Stimulated activated CD8-positive, alpha-beta memory T cell treated with anti-CD3 and anti-CD28 coated beads, Interleukin-12 subunit alpha, Interleukin-12 subunit beta, amount 100 ng/mL, for 4 hours (primary cell): ENCODE measurements at regions not wholly inside any gene's neighbourhood (a gene's known extent, or its start where the extent isn't known, plus 50 kb on each side); places are given as distances from the start of the nearest gene placed in this dataset.
"Not testable (repeated sequence)": the region's sequence is repeated elsewhere in the genome, so short reads cannot be mapped to it uniquely, and the experiment has no call there.

Source experiments
- DNase-seq: peaks from one replicate; pipeline ENCODE4 v3.0.0-alpha.2; 2020; ENCODE audit warnings: low read depth

DNA sequence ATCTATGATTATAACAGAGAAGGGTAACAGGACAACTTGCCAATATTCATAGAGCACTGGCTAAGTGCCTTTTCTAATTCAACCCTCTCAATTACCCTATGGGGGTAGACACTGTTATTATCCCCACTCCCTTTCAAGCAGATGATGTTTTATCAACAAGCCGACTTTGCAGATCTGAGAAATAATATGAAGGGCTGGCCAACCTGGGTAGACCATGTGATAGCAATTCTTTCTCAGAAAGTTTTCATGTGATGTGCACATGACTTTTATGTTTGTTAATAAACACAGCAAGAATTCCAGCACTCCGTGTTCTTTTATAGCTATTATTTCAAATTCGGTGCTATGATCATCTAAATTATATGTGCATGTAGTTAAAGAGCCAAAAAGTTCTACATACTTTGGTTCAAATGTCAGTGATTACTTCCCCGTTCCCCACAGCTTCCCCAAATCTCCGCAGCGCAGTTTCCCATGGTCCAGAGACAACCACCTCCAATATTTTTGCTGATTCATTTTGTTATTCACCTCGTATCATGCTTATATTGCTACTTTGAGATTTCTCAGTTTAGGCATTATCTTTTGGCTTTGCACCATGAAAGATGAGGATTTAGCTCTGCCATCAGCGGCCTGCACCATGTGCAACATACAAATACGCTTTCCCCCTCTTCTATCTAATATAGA is 96.7 kb upstream of the GADD45A start:
- DNase-seq: no peak

DNA sequence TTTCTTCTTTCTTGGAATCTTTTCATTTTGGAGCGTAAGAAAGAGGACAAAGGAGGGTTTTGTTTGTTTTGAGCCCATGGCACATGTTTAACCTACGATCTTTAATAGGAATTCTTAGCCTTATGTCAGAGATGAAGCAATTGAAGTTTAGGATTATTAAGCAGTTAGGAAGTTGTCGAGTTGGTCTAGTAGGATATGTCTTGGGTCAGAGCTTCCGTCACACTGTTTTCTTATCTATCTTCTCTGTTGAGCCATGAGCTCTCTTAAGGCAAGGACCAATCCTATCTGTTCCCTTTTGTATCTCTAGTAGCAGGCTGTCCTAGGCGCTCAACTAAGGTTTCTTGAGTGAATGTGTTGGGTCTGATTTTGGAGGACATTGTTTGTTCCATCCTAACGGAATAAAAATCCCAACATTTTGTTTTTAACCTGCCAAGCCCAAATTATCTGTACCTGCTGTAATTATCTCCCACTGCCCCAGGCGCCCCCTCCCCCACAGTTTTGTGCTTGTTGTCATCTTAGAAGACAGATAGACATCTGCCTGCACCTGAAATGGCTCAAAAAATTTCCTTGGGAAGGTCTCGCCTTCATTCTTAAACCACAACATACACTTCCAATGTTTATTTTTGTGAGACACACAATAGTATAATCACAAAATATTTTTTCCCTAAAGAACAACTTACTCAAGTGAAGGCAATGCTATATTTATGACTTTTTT is 95.3 kb upstream of the GADD45A start:
- no peak for DNase-seq

DNA sequence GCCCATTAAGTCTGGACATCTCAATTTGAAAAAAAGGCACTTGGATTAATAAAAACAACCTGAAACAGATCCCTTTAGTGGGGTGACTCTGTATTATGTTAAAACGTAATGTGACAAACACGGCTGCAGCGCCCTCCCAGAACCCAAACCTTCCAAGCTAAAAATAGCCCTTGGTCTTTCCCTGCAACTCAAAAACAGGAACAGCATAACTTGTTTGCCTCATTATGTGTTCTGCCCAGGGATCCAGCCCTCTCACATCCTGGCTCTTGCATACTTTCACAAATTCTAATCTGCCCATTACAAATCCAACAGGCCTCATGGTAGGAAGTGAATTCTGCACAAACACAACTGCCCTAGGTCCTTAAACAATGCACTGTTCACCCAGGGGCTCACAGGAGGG is 94.7 kb upstream of the GADD45A start:
- no peak for DNase-seq

DNA sequence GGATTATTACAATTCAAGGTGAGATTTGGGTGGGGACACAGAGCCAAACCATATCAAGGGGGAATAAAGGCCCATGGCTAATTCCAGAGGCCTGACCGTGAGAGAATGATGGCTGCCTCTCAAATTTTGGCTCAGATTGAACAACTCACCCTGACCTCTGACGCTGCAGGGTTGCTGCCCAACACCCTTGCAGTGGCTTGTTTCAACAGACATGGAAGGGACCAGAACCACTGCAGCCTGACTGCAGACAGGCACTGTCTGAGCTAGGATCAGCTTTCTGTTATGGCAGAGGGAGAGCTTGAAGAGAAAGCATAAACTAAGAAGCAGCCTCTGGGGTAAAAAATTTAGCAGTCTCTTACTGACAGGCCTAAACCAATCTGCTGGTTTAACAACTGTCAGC is 90.2 kb upstream of the GADD45A start:
- no peak for DNase-seq

DNA sequence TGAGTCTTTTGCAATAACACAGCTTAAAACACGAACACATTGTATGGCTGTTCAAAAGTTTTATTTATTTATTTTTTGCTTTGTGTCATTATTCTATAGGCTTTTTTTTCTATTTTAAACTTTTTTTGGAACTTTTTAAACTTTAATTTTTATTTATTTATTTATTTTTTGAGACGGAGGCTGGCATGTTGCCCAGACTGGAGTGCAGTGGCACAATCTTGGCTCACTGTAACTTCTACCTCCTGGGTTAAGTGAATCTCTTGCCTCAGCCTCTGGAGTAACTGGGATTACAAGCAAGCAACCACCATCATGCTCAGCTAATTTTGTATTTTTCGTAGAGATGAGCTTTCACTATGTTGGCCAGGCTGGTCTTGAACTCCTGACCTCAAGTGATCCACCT is 88.3 kb upstream of the GADD45A start:
- DNase-seq: no peak

DNA sequence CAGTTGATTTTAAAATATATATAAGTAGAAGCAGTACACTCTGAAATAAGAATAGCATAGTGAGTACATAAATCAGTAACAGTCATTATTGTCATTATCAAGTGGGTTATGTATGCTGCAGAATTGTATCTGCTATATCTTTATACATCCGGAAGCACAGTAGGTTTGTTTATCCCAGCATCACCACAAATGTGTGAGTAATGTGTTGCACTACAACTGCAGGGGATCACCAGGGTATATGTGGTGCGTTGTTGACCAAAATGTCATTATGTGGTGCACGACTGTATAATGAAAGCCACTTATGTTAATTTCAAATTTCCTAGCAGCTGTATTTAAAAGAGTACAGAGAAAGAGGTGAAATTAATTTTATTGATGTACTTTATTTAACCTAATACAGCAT is 87.7 kb upstream of the GADD45A start:
- no peak for DNase-seq

DNA sequence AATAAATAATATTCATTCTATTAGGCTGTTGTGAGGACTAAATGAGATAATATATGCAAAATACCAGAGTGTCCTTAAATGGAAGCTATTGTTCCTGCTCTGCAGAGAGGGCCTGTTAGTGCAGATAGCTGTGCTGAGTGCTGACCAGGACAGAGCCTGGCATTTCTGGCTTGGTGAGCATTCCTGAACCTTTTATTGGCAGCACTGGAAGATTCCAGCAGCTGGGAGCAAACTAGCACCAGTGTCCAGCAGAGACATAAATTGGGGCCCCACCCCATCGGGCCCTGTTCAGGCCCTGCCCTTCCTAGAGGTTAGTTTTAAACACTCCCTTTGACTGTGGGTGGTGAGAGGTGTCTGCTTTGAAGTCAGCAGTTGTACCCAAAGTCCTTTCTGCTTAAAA is 85.9 kb upstream of the GADD45A start:
- no peak for DNase-seq

DNA sequence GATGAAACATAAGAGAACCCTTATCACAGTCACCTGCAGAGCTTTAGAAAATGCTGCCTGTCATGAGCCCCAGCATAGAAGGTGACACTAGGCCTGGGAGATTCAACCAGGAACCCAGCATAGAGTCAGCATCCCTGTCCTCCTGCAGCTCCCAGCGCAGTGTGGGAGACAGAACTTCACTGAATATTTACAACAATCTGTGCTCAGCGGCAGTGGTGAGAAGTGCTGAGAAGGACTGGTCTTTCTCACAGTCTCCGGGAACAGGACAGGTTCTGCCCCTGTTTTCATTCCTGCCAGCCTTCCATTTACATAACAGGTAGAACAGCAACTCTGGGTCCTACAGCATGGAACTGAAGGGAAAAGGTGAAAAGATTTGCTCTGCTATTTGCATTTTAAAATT is 83.5 kb upstream of the GADD45A start:
- no peak for DNase-seq

DNA sequence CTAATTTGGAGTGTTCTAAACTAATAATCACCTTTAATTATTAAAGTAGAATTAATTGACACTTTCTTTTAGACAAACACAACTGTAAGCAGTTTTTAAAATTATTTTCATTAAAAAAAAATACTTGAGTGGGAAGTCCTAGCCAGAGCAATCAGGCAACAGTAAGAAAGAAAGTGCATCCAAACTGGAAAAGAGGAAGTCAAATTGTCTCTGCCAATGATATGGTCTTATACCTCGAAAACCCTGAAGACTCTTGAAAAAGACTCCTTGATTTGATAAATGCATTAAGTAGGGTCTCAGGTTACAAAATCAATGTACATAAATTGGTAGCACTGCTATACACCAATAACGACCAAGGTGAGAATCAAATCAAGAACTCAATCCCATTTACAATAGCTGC is 83.0 kb upstream of the GADD45A start:
- DNase-seq: no peak

DNA sequence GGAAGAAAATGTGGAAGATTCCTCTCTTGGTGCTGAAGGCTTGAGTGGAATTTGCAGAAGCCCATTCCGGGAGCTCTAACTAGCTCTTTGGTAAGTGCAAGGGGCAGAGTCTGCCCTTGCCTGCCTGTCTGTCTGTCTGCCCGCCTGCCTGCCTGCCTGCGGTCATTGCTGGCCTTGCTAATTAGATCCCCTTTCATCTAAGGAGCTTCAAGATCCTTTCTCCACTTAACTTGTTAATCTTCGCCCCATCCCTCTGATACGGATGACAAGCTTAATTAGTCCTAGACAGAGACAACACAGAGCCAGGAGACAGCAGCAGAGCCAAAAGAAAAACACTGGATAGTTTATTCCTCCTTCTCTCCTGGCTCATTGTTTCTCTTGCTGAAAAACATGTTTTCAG is 80.2 kb upstream of the GADD45A start:
- DNase-seq: no peak

DNA sequence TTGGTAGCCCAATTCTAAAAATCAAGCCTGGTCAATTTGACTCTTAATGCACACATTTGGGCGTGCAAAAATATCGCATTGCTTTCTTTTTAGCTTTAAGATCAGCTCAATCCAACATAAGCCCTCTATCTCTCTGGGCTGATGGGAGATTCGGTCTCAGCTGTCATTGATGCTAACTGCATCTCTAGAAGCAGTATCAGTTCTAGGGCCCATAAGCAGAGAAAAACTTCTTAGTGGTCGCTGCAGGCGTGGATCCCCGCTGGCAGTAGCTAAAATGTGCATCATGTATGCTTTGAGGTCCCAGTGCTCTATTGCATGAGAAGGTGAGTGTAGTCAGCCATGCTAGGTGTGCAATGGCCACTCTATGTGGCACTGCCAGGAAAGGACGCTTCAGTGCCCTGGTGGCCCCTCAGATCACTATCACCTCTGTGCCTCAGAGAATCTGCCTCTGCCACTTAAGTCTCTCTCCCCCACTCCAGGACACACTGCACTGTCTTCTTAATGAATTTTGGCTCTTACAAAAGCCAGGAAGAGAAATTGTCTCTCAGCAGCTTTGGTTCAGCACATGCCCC is 79.7 kb upstream of the GADD45A start:
- DNase-seq: no peak

DNA sequence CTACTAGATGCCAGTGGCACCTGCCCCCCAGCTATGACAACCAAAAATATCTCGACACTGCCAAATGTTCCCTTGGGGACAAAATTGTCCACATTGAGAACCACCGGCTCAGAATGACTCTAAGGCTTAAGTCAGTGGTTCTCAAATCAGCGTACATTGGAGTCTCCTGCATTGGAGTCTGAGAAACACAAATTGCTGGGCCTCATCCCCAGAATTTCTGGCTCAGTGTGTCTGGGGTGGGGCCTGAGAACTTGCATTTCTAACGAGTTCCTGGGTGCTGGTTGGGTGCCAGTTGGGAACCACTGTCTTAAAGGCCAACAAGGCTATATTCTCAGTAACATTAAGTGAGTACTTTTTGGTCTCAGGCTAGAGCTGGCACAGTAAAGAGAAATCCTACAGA is 77.7 kb upstream of the GADD45A start:
- no peak for DNase-seq

DNA sequence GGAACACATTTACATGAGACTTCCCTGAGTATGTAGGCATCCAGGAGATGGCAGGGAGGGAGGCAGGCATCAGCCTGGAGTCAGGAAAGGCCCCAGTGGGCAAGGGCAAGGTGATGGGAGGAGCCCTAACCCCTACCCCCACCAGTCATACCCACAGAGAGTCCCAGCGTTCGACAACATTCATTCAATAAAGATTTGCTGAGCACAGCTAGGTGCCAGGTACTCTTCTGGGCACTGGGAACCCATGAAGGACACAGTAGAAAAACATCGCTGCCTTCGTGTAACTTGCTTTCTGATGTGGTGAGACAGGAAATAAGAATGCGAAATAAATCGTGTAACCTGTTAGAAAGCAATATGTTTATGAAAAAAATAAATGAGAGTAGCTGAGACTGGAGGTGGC is 77.3 kb upstream of the GADD45A start:
- no peak for DNase-seq

DNA sequence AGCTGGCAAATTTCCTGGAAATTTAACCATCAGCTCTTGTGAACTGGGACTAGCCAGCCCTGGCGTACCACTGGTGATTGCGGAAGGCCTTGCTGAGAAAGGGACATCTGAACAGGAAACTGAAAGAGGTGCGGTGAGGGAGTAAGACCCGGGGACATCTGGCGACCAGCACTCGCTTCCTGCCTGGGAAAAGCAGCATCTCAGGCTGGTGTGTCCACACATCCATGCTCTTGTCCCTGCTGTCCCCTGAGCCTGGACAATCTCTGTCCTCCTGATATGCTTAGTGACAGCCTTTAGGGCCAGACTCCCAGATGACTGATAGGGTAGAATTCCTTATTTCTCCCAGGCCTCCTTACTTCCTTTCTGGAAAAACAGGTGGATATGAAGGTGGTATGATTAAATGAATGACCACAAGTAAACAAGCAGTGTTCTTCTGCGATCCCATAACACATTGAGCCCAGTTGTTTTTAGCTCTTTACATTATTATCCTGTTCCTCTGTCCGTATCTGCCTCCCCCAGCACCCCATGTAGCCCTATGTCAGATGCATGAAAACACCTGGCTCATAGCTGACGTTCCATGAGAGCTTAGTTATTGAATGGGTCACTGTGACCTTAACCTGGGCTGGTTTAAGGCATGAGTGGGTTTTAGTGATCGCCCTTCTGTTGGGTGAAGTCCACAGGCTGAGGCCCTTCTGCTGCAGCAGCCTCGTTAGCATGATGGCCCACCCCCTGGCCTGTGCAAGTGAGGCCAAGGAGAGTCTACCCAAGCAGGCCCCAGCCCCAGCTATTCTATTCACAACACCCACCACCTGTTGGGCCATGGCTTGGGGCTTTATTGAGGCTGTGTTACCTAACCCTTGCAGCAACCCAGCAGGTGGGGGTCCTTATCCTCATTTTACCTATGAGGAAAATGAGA is 76.1 kb upstream of the GADD45A start:
- no peak for DNase-seq

DNA sequence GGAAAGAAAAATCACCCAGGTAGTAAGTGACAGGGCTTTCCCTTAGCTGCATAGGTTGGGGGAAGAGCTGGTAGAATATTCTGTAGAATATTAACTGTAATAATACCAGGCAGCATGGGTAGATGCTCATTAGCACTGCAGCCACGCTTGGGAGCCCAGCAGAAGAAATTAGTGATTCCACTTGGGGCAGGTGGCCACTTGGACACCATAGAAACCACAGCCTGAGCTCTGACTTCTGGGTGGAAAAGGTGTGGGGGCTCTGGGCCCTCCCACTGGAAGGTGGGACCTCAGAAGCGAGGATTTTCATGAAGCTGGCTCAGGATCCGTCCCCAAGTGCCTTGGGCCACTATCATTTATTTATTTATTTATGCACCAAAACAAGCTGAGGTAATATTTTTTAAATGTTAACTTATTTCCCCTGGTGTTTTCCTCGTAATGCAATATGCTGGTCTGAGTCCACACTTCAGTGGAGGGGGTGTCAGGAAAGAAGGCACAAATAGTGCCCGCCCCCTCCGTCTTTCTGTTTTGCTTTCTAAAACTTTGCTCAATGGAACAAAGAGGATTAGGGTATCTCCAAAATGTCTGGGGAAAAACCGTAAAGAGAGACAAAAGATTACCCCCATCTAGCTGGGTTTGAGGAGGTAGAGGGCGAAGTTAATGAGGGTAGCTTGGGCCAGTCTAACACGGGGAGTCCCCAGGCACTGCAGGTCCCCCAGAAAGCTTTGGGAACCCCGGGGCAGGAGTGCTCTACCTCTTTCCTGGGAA is 75.2 kb upstream of the GADD45A start:
- no peak for DNase-seq

DNA sequence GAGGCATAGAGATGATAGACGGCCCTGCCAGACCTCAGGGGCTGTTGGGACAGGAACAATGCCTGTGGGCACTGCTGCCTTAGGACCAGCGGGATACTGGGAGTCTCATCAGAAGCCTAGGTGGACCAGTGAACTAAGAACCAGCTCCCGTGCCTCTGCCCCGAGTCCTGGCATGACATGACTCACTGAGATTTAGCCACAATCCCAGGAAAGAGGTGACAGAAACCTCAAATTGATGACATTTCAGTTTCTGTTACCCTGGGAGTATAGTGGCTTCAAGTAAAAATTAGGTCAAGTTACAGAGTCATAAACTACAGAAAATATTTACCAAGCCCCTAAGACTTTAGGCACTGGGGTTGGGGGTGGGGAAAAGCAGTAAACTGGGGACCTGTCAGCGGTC is 74.6 kb upstream of the GADD45A start:
- no peak for DNase-seq

DNA sequence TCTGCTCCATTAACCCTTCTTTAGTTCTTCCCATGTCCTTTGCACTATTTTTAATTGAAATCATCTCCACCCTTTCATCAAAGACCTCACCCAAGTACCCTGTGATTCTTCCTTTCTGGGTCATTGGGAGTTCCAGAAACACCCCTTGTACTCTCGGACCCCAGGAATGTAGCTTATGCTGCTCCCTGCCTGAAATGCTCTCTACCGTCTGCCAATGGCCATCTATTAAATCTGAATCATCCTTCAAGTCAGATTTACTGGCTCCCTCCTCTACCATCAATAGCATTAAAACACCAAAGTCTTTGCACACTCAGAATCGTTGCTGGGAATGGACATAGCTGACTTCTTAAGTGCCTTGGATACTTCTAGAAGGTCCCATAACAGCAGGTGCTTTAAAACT is 73.2 kb upstream of the GADD45A start:
- DNase-seq: no peak

DNA sequence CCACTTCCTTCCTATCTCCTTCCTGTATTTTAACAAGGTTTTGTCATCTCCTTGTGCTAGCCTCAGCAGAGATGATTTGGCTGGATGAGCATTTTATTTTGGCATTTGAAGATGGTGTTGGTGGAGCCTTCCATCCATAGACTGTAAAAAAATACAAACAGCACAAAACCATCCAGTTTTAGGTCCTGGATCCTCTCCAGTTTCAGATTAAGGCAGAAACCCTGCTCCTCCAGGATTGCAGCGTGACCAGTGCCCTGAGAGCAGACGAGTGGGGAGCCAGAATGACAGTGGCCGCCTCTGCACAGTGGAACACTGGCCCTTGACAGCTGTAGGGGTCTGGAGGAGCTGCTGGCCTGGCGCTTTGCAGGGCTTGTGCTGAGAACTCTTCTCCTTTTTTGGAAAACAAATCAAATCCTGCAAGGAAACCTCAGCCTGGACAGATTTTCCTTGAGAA is 72.2 kb upstream of the GADD45A start:
- DNase-seq: no peak

DNA sequence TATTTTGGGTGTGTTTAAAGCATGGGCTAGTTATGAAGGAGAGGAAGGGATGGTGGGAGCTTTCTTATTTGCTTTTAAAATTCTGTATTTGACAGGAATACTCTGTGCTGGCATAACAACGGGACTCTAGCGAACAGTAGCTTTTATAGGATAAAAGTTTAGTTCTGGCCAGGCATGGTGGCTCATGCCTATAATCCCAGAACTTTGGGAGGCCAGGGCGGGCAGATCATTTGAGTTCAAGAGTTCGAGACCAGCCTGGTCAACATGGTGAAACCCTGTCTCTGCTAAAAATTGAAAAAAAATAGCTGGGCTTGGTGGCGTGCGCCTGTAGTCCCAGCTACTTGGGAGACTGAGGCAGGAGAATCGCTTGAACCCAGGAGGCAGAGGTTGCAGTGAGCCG is 71.5 kb upstream of the GADD45A start:
- not testable (repeated sequence) for DNase-seq

DNA sequence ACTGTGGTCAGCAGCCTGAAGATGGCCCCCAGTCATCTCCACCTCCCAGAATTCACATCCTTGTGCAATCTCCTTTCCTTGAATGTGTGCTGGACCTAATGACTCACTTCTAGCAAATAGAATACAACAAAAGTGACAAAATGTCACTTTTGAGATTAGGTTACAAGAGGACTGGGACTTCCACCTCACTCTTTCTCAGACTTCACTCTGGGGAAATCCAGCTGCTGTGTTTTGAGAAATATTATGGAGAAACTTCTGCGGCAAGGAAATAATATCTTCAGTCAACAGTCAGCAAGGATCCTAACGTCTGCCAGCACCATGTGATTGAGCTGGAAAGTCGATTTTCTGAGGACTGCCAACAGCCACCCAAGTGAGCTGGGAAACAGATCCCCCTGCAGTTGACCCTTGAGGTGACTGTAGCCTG is 70.5 kb upstream of the GADD45A start:
- no peak for DNase-seq

DNA sequence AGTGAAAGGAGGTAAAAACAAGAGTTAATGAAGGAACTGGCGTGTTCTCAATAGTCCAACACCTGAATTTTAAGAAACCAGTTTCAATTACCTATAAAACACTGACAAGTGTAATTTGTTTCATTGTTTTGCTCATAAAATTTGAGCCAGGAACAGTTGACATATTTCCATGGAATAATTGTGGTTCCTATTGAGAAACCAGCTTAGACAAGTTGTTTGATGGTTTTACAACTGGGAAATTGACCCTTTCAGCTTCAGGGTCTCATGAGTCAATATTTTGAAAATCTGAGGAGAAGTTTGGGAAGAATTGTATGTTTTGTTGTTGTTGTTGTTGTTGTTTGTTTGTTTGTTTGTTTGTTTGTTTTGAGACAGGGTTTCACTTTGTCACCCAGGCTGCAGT is 69.1 kb upstream of the GADD45A start:
- no peak for DNase-seq
